AG08396 (cell line): ENCODE measurements at regions not wholly inside any gene's neighbourhood (a gene's known extent, or its start where the extent isn't known, plus 50 kb on each side); places are given as distances from the start of the nearest gene placed in this dataset.

Source experiments
- DNase-seq: peaks from one replicate; pipeline ENCODE4 v3.0.0; 2012; ENCODE audit warnings: low spot score, mixed read lengths

DNA sequence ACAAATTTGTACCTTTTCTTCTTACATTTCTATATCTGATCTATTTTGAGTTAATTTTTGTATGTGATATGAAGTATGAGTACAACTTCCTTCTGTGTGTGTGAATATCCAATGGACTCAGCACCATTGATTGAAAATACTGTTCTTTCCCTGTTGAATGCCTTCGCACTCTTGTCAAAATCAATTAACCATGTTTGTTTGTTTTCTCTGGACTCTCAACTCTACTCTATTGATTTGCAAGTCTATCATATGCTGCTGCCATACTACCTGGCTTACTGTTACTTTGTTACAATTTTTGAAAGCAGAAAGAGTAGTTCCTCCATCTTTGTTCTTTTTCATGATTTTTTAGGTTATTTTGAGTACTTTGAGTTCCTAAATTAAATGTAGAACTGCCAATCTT, 1437.4 kb upstream of the SPRY2 start:
- DNase-seq: no peak

DNA sequence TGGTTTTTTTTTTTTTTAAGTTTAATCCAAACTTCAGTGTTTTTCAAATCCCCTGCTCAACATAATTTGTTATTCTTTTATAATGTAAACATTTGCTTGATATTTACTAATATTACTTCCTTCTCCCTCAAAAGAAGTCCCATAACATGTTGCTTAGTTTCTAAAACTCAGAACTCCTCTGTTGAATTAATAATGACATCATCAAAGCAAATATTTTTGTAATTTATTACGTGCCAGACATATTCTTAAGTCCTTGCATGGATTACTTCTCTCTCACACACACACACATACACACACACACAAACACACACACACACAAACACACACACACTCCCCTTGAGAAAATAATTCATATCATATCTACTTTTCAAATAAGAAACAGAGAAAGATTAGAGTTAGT, 1432.3 kb upstream of the SPRY2 start:
- no peak for DNase-seq

DNA sequence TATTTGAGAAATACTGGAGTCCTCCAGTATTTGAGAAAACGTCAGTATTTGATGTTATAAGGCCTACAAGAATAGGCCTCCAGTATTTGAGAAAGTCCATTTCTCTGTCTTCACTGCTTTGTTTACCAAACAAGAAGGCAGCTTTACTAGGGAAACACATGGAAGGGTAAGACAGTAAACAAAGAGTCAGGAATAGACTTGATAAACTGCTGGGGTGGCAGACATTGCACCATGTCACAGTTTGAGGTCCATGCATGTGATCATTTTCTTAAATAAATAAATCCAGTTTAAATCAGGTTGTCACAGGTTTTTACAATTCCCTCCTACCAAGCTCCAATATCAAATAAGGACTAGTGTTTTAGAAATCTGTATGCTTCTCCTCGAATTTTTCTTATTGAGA, 1431.0 kb upstream of the SPRY2 start:
- DNase-seq: no peak

DNA sequence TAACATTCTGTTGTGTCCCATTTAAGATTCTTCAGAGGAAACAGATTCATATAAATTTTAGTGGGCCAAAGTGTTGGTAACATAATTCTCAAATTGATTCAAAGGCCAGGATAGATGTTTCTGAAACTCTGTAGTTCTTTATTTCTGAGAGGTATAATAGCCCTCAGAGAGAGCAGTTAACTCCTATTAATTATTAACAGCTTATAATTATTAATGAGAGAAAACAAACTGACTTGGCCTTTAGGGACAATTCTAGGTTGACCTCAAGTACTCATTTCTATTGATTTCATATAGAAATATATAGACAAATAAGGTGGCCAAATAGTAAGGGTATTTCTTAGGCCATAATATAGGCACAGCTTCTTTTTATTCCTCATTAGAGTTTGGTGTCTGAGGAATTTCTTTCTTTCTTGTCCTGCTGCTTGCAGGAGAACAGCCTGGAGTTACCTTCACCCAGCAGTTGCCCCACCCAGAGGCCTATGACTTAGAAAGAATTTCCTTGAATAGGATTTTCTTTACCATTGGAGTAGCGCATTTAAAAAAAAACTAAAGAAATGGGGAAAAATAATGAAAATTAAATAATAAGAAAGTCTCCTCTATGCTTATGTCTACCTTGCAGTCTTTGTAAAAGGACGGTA, 1430.1 kb upstream of the SPRY2 start:
- no peak for DNase-seq

DNA sequence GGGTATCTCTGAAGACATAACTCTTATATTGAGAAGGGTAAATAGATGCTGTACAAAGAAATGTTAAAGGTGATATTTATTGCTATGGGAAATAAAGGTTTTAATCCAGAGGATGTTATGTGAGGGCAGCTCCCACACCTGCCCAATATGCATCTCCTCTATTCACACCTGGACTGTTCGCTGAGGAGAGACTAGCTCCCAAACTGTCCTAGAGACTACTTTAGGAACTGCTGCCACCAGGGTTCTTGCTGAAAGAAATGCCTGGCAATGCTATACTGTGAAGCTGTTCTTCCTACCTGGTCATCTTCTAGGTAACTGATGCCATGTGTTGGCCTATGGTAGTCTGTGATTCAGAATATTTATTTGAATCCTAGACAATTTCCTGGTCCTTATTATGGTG, 1421.5 kb upstream of the SPRY2 start:
- DNase-seq: no peak

DNA sequence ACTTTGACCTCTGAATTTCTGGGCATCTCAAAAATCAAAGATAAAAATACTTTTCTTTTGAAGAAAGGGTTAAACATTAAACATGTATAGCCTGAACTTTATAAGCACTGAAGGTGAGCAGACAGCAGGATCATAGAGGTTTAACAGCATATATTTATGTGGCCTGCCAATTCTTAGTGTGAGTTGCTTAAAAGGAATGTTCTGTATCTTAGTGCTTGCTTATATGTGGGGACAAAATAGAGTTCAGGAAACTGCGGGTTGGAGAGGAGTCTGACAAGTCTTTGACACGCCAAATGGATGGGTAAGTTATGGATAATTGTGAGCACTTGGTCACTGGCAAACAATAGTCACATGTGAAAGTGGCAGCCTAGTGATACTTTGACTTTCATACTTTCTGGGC, 1419.4 kb upstream of the SPRY2 start:
- DNase-seq: no peak

DNA sequence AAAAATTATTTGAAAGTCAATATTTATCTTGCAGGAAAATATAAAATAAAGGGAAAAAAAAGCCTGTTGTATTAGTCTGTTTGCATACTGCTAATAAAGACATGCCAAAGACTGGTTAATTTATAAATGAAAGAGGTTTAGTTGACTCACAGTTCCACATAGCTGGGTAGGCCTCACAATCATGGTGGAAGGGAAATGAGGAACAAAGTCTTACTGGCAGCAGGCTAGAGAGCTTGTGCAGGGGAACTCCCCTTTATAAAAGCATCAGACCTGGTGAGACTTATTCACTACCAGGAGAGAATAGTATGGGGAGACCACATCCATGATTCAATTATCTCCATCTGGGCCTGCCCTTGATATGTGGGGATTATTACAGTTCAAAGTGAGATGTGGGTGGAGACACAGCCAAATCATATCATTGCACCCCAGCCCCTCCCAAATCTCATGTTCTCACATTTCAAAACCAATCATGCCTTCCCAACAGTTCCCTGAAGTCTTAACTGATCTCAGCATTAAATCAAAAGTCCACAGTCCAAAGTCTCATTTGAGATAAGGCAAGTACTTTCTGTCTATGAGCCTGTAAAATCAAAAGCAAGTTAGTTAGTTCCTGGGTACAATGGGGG, 1416.5 kb upstream of the SPRY2 start:
- no peak for DNase-seq

DNA sequence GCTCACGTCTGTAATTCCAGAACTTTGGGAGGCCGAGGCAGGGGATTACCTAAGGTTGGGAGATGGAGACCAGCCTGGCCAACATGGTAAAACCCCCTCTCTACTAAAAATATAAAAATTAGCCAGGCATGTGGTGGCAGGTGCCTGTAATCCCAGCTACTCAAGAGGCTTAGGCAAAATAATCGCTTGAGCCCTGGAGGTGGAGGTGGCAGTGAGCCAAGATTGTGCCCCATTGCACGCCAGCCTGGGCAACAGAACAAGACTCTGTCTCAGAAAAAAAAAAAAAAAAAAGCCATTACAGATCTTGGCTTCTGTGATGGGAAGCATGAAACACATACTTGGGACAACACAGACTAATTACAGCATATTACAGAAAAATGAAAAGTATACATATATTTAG, 1404.5 kb upstream of the SPRY2 start:
- DNase-seq: no peak

DNA sequence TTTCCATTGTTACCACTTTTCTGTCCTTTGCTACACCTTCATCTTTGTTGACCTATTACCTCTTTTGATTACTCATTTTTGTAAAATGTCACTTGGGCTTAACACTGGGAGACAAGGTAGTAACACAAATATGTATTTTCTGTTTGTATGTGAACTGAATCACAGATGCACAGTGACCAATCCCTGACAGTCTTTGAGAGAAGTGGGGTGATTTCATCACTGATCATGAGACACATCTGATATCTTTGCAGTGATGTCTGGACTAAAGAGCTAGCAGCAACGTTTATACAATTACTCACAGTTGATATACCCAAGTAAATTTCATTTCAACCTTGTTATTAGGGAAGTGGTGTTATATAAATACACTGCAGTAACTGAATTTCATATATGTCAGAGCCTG, 1397.4 kb upstream of the SPRY2 start:
- DNase-seq: no peak

DNA sequence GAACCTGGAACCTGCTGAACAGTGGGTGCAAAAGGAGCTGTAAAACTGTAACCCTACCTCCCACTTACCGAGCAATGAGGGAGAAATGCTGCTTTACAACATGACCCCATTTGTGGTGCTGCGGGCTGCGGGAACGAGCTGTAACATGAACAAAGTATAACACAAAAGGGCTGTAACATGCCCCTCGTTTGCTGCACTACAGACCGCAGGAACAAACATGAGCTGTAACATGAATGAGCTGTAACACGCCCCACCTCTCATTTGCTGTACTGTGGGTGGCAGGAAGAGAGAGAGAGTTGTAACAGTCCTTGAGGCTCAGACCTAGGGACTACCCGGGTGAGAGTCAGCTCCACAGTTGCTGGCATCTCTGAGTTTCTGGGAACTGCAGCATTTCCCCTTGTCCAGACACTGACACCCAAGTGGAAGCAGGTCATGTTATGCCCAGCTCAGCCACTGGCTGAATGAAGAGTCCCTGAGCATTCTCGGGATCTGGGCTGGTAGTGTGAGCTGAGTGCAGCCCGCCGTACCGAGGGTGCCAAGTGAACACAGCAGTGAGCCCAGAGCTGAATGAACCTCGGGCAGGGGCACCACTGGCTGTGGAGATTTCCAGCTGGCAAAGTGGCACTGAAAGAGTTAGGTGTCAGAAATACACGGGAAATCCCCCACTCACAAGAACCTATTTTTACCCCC, 1385.3 kb upstream of the SPRY2 start:
- DNase-seq: no peak

DNA sequence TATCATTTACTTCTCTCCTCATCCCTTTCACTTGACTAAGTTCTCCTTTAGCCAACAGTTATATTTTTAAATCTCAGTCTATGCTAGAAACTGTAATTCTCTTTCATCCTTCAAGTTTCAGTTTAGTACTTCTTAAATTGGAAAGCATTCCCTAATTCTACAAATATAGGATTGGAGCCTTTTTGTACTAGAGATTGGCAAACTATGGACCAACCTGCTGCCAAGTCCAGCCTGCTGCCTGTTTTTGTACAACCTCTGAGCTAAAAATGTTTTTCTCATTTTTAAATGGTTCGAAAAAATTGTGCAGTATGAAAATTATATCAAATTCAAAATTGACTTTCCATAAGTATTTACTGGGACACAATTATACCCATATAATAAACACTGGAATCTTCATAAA, 1381.5 kb upstream of the SPRY2 start:
- no peak for DNase-seq

DNA sequence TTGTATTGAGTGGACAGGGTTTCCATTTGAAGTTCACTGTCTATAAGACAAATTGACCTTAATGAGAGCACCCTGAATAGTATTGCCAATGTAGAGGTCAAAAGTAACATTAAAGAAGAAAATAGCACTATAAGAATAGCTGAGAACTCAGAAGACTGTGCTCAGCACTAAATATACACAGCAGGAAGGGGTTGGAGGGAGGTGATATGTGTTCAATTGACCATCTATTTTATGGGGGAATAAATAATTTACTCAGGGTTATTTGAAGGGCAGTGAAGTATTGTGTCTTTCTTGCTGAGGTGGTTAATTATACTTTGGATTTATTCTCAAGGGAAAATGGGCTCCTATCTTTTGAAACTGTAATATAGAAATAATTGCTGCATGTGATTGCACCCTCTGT, 1380.5 kb upstream of the SPRY2 start:
- no peak for DNase-seq

DNA sequence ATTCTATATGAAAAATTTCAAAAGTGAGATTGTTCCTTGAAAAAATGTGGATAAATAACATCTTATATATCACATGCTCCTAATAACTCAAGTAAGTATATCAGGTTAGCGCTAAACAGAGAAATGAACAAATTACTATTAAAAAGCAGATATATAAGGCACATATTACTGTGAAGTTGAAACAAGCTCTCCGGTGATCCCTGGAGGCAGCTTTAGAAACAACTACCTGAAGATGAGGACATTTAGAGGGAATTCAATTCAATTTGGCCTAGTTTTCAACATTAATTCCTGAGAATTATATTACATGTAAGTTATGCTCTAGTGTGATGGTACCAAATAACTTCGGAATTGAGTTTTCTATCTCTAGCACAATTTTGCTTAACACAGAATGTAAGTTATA, 1373.6 kb upstream of the SPRY2 start:
- DNase-seq: no peak

DNA sequence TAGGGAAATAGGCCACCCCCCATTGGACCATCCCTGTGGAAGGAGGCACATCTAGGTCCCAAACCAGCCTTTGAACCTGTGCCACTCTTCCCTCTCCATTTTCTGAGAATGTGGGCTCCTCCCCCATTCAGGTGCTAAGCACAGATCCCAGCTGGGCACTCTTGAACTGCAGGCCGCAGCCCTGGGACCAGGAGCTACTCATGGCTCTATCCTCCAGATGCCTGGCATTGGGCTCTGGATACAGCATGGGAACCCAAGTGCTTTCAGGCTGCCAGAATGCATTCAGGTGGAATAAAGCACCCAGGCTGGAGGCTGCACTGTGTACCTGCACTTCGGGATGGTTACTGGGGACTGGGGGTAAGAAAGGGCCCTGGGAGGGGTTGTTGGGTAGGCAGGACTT, 1372.3 kb upstream of the SPRY2 start:
- DNase-seq: no peak

DNA sequence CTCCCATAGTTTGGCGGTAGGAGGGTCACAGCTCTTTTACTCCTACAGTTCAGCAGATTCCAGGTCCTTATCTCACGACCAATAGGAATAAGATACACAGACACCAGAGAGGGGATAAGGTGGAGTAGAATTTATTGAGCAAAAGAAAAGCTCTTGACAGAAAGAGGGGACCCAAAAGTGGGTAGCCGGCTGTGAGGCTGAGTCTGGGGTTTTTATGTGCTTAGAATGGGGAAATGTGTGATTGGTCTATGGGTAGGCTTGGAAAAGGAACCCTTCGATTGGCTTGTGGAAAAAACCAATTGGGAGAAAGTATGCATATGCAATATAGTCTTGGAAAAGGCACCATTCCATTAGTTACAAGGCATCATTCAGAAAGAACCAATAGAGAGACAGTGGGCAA, 1356.9 kb upstream of the SPRY2 start:
- DNase-seq: no peak

DNA sequence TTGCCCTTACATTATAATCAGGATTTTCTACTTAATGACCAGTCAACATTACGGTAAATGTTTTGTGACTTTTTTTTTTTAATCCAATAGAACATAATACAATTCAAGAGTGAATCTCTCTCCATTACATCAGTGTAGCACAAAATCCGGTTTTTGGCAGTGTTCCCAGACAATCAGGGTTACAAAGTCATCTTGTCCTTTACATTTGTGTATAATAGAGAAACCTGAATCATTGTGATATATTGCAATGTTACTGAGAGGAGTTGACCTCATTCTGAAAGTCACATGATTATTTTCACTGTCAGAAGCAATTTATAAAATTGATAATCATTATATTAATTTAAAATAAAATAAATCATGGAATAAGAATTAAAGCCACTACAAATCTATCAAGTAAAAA, 1346.0 kb upstream of the SPRY2 start:
- no peak for DNase-seq

DNA sequence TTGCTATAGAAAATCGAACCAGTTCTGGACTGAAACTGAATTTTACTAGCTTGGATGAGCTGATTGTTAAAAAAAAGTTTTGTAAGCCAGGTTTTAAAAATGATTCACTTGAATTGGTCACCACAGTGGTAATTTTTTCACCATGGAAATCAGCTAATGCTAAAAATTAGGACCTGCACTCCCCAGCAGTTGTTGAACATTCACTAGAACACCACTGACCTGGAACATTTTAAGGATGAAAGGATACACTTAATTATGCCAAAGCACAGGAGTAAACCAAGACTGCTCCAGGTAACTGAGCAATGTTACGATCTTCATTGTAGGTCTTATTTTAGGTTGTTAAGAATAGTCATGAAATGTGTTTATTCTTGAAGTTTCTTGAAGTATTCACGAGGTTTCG, 1342.6 kb upstream of the SPRY2 start:
- no peak for DNase-seq

DNA sequence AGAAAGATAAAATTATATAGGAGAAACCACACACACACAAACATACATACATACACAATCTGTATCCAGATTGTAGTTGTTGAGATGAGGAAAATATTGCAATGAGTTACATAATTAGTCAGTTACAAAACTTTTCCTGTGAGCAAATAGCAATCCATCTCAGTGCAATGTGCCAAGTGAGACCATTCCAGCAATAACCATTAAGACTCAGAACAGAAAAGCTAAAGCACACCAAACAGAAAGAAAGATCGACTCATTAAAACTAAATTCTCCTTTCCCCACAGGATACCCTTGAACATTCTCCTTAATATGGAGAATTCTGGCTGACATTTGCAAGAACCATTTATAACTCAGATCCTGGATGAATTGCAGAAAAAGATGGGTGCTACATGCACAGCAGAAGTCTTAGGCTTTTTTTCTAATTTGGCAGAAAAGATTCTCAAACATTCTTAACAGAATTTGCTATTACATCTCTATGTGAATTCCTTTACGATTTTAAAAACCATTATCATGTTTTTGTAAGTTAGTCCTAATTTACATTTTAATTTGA, 1341.2 kb upstream of the SPRY2 start:
- DNase-seq: no peak

DNA sequence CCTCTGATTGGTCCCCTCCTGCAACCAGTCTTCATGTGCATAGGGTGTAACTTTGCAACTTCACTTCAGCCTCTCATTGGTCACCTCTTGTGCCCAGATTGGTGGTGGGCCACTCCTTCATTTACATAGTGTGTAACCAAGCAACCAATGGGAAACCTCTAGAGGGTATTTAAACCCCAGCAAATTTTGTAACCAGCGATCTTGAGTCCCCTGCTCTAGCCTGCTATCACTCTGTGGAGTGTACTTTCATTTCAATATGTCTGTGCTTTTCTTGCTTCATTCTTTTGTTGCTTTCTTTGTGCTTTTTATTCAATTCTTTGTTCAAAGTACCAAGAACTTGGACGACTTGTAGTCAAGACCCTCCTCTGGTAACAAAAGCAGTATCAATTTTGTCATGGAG, 1336.9 kb upstream of the SPRY2 start:
- no peak for DNase-seq

DNA sequence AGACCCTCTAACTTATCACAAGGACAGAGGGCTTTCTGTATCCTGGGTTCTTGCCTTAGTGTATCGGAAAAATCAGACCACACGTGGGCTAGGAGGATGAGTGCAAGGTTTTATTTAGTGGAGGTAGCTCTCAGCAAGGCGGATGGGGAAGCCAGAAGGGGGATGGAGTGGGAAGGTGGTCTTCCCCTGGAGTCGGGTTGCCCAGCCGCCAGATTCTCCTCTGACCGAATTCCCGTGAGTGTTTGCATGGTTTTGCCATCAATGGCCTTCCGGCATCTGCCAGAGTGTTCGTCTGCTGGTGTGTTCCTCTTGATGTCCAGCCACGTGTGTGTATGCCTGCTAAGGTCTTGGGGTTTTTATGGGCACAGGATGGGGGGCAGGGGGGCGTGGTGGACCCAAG, 1335.1 kb upstream of the SPRY2 start:
- no peak for DNase-seq

DNA sequence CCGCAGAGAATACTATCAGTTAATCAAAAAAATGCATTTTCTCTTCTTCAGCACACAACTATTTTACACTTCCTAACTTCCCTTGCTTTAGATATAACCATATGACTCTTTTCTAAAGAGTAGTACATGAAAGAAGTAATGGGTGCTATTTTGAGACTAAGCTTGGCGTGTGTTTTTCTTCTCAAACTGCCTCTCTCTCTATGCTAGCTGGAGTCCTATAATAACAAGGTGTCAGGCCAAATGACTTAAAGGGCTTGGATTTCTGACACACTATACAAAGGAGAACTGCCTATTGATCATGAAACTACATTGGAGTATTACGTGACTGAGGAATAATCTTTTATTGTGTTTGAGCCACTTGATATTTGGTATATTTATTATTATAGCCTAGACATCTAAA, 1330.1 kb upstream of the SPRY2 start:
- DNase-seq: no peak

DNA sequence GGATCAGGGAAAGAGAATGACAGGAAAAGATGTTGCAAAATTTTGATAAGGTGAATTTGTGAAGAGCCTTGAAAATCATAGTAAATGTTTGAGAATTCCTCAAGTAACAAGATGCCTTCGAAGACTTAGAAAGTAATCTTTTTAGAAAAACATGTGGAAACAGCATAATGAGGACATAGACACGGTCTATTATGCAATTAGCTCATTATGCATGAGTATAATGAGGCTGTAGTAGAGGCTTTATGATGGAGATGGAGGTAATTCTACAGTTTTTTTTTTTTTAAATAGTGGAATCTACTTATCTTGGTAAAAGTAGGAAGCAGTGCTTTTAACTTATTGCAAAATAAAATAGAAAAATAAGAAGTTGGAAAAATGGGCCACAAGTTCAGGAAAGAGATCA, 1329.1 kb upstream of the SPRY2 start:
- DNase-seq: no peak

DNA sequence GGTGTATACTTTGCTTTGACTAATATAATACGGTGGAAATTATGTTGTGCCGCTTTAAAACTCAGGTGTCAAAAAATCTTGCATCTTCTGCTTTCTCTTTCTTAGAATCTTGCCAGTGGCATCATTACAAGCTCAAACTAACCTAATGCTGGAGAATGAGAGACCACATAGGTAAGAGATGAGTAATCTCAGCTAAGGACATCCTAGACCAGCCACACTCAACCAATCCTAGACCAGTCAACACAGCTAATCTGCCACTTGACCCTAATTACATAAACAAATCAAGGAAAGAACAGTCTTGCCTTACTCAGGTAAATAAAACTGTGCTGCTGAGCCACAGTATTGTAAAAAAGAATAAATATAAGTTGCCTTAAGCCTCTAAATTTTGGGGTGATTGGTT, 1323.9 kb upstream of the SPRY2 start:
- no peak for DNase-seq

DNA sequence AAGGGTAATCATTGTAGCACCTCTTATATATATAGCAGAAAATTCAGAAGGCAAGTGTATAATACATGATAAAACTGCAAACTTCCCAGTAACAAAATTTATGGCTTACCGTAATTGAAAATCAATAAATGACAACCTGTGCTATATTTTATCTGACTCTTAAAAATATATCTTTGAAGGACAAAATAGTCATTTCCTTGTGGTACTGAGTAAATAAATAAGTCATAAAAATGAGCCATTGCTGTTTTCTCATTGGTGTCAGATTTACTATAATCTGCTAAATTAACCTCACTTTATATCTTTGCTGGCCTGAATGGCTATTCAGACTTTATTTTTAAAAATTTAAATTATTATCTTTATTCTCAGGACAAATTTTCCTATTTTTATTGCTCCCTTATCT, 1319.1 kb upstream of the SPRY2 start:
- no peak for DNase-seq
